Heart right ventricle (tissue), 16 donors: ENCODE measurements at regions not wholly inside any gene's neighbourhood (a gene's known extent, or its start where the extent isn't known, plus 50 kb on each side); places are given as distances from the start of the nearest gene placed in this dataset.

Experiments
- ATAC-seq, 8 donors: fragments of 200-7000 bp; cut with Tn5 transposase; one replicate each; pipeline ENCODE4 v1.9.1; 2020; ENCODE audit warnings: mild to moderate bottlenecking in 8 of 8, moderate library complexity in 8 of 8, moderate number of reproducible peaks in 1 of 8
- DNase-seq, 2 donors: peaks; one replicate each; pipeline ENCODE4 v3.0.0-alpha.2; 2020
- H3K27ac ChIP-seq, 10 donors: fragments of 200-600 bp; sonication (generic) in 2 of 10; one replicate each; pipeline versions ENCODE4 v1.5.0 to v1.8.0; 2020 to 2022; ENCODE audit warnings: mild to moderate bottlenecking in 3 of 10
- H3K27me3 ChIP-seq, 7 donors: fragments of 200-600 bp; one replicate each; pipeline ENCODE4 v1.8.0; 2021 to 2022; ENCODE audit warnings: mild to moderate bottlenecking in 2 of 7
- H3K36me3 ChIP-seq, 9 donors: fragments of 200-600 bp; sonication (generic) in 1 of 9; one replicate each; pipeline versions ENCODE4 v1.5.0 to v1.8.0; 2020 to 2022; ENCODE audit warnings: mild to moderate bottlenecking in 2 of 9
- H3K4me1 ChIP-seq, 9 donors: fragments of 200-600 bp; sonication (generic) in 1 of 9; one replicate each; pipeline versions ENCODE4 v1.5.0 to v1.8.0; 2020 to 2022; ENCODE audit warnings: mild to moderate bottlenecking in 4 of 9
- H3K4me3 ChIP-seq, 10 donors: fragments of 200-600 bp; sonication (generic) in 2 of 10; one replicate each; pipeline versions ENCODE4 v1.5.0 to v1.8.0; 2020 to 2022; ENCODE audit warnings: mild to moderate bottlenecking in 7 of 10, moderate library complexity in 2 of 10
- H3K9me3 ChIP-seq, 11 donors: fragments of 200-600 bp in 10 of 11; sonication (generic) in 2 of 11; one replicate each; pipeline versions ENCODE4 v1.5.0 to v1.8.0; 2013 to 2022; ENCODE audit warnings: mild to moderate bottlenecking in 2 of 11, control low read depth in 1 of 11, moderate library complexity in 1 of 11
- CTCF ChIP-seq, 9 donors: fragments of 200-600 bp; sonication (generic) in 2 of 9; IDR thresholded peaks; one replicate each; pipeline versions ENCODE4 v1.5.0 to v1.8.0; 2021 to 2022; ENCODE audit warnings: antibody characterized with exemption in 9 of 9, mild to moderate bottlenecking in 5 of 9, moderate library complexity in 1 of 9
- WGBS, 2 donors: extraction: QIAGEN DNeasy Blood & Tissue Kit; methylation state at CpG; one replicate each; pipeline ENCODE4 v1.1.7; 2013; ENCODE audit warnings: inconsistent platforms in 1 of 2; 5-methylcytosine and 5-hydroxymethylcytosine counted together
- intact Hi-C, 10 donors: fragments of 100-400 bp; cut with DNase I; formaldehyde crosslinking; loops; one replicate each; pipeline versions ENCODE4 v1.11.1 to v1.14.2; 2022
- donor health status: Arrhythmogenic right ventricular cardiomyopathy.
- donor health status: ischemic (EF 13 %, LVEDD 7.1; RV severe dilation, severe dysfunction).
- donor health status: healthy with polysubstance abuse.
- donor health status: DM: no; HTN: yes; CAD: no.
- donor health status: DM: no; HTN: no; CAD: no.
- donor health status: ischemic (EF 25% LVEDD 6.9; RV normal size, moderate dysfunction).
- donor health status: ischemic (EF 25% LVEDD 5.7; RV mildly dilated, moderate dysfunction).
- donor health status: healthy.
- donor health status: DM: yes; HTN: yes; CAD: no.
- donor health status: Ischemic cardiomyopathy.
- donor health status: ischemic (EF 35%, LVEDD 5.7; RV mildly dilated, moderate dysfunction).
- donor health status: nonischemic (EF 11% LVEDD 7.7; RV severe dilation, severe dysfunction).
- donor health status: DM: yes; HTN: yes; CAD: no.
- donor health status: PGD.
- donor health status: ischemic (EF 29% LVEDD 5.4; RV normal size, mild dysfunction).
- donor health status: nonischemic (EF 23%, LVEDD 6.1; RV moderate dilation, normal function).

GRCh38 chrX:20742106-20742505 lies 475.4 kb upstream of the RPS6KA3 start:
- H3K4me1 ChIP-seq: no peaks in the 10 kb centered on the region
- no peaks in the 10 kb centered on the region for H3K9me3 ChIP-seq
- ATAC-seq (no peak), DNase-seq (no peak)
- H3K27me3 ChIP-seq: peaks cover 0 to 6% (median 0%) of the 10 kb centered on the region in 7 donors
- no peak for TF ChIP-seq CTCF (IDR thresholded peaks at IDR 0.05)
- WGBS, 2 donors: 43 to 62% methylated on average over 3 of the region's 3 CpGs
- H3K36me3 ChIP-seq: no peaks in the 10 kb centered on the region
- no peak overlapping the region for H3K4me3 ChIP-seq
- intact Hi-C loops: loop anchor here in 1 of 10 donors (10.0 kb wide), 1 partner anchor 63 kb away; no protein-coding TSS in a partner anchor
- H3K27ac ChIP-seq: no peak overlapping the region

GRCh38 chrX:20740443-20740842 lies 473.7 kb upstream of the RPS6KA3 start:
- Histone ChIP-seq H3K36me3 (no peaks in the 10 kb centered on the region), H3K4me1 (no peaks in the 10 kb centered on the region), H3K27me3 (peaks cover 0 to 6% (median 0%) of the 10 kb centered on the region in 7 donors), H3K9me3 (no peaks in the 10 kb centered on the region), H3K4me3 (no peak overlapping the region), H3K27ac (no peak overlapping the region)
- WGBS, 2 donors: 74 to 85% methylated on average over 1 of the region's 1 CpG
- DNase-seq: no peak
- no peak for TF ChIP-seq CTCF (IDR thresholded peaks at IDR 0.05)
- ATAC-seq: no peak
- intact Hi-C loops: loop anchor here in 1 of 10 donors (10.0 kb wide), 1 partner anchor 64 kb away; no protein-coding TSS in a partner anchor

GRCh38 chrX:20739038-20739745 lies 472.5 kb upstream of the RPS6KA3 start:
- H3K27me3 ChIP-seq: peaks cover 0 to 6% (median 0%) of the 10 kb centered on the region in 7 donors
- H3K27ac ChIP-seq: no peak overlapping the region
- WGBS, 2 donors: 75 to 81% methylated on average over 3 of the region's 3 CpGs
- ATAC-seq (no peak), DNase-seq (no peak)
- no peak for TF ChIP-seq CTCF (IDR thresholded peaks at IDR 0.05)
- H3K9me3 ChIP-seq: no peaks in the 10 kb centered on the region
- no peaks in the 10 kb centered on the region for H3K4me1 ChIP-seq
- H3K36me3 ChIP-seq: no peaks in the 10 kb centered on the region
- intact Hi-C loops: no loop called here
- no peak overlapping the region for H3K4me3 ChIP-seq

GRCh38 chrX:20729416-20729815 lies 462.7 kb upstream of the RPS6KA3 start:
- H3K27me3 ChIP-seq: peaks cover 0 to 10% (median 0%) of the 10 kb centered on the region in 7 donors
- TF ChIP-seq CTCF (IDR thresholded peaks at IDR 0.05): no peak
- WGBS, 2 donors: 33 to 50% methylated on average over 1 of the region's 1 CpG
- no peaks in the 10 kb centered on the region for H3K9me3 ChIP-seq
- H3K4me3 ChIP-seq: no peak overlapping the region
- intact Hi-C loops: no loop called here
- H3K36me3 ChIP-seq: no peaks in the 10 kb centered on the region
- DNase-seq (no peak), ATAC-seq (no peak)
- no peak overlapping the region for H3K27ac ChIP-seq
- H3K4me1 ChIP-seq: no peaks in the 10 kb centered on the region
